ENCODE measurements at regions not wholly inside any gene's neighbourhood (a gene's known extent, or its start where the extent isn't known, plus 50 kb on each side); places are given as distances from the start of the nearest gene placed in this dataset.

DNA sequence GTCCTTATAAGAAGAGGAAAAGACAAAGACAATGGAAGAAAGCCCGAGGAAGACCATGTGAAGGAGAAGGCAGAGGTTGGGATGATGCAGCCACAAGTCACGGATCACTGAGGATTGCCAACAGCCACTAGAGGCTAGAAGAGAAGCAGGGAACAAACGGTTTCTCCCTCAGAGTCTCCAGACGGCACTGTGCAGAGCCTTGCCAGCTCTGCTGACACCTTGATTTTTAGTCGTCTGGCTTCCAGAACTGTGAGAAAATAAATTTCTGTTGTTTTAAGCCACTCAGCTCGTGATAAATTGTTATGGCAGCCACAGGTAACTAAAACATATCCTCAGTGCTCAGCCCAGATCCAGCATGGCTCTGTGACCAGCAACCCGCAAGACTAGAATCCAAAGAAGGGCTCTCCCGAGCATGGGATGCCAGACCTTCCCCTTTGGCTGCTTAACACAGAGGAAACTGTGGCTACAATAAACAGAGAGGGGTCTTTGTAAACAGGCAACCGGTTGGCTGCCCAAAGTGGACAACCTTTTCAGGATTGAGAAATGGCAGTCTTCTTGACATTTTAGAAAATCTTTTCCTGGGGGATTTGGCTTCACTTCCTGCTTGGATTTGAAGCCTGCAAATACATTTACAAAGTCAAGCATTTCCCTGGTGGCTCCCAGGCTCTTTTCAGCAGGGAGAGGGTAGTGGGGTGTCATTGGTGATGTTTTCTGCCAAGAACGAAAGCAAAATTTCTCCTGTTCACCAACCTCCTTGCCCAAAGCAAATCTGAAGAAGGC lies 88.7 kb upstream of the ADPGK start:
- no peak overlapping the region for H2BK5ac ChIP-seq (ENCODE audit: low read length)
- H3K4me3 ChIP-seq (ENCODE audit: low read length in 2 of 2) = no peak overlapping the region
- no peak overlapping the region for H4K91ac ChIP-seq (ENCODE audit: low read depth, low read length, poor library complexity)
- WGBS, 2 donors (ENCODE audit: extremely low coverage in 2 of 2, insufficient read length in 2 of 2, insufficient replicate concordance in 1 of 2) = no CpG with 5 or more reads among the region's 10 CpGs
- no peak overlapping the region for H3K27ac ChIP-seq (replicated peaks; ENCODE audit: low read length)
- no peak overlapping the region for H3K4ac ChIP-seq (ENCODE audit: low read length)
- H3K9ac ChIP-seq (ENCODE audit: low read depth, low read length, poor library complexity) = no peak overlapping the region
- H4K8ac ChIP-seq (ENCODE audit: low read depth, low read length) = no peak overlapping the region
- H2AFZ ChIP-seq (ENCODE audit: low read length) = no peak overlapping the region
- no peak for DNase-seq (ENCODE audit: low spot score)
- H3K4me2 ChIP-seq (ENCODE audit: insufficient read depth, low read length, poor library complexity, severe bottlenecking) = no peak overlapping the region
- H3K23ac ChIP-seq (ENCODE audit: low read depth, low read length, poor library complexity) = no peak overlapping the region
- no peak overlapping the region for H2BK15ac ChIP-seq (ENCODE audit: low read length)
- H2BK120ac ChIP-seq (ENCODE audit: low read depth, low read length) = no peak overlapping the region
- no peak overlapping the region for H2AK5ac ChIP-seq (ENCODE audit: low read depth, low read length)
- H3K27me3 ChIP-seq (ENCODE audit: control insufficient read depth in 3 of 3, insufficient read depth in 3 of 3, low read depth in 1 of 3, low read length in 3 of 3) = peaks cover 0 to 10% (median 0%) of the 10 kb centered on the region in 3 experiments
- no peak overlapping the region for H3K18ac ChIP-seq (ENCODE audit: low read length)
- no peaks in the 10 kb centered on the region for H3K36me3 ChIP-seq (replicated peaks in 1 of 2; ENCODE audit: control insufficient read depth in 2 of 2, insufficient read depth in 2 of 2, low read length in 2 of 2)
- no peaks in the 10 kb centered on the region for H3K79me1 ChIP-seq (ENCODE audit: low read depth, low read length)
- H3K14ac ChIP-seq (ENCODE audit: low read length) = no peak overlapping the region
- H2BK12ac ChIP-seq (ENCODE audit: low read length) = no peak overlapping the region
- H3K9me3 ChIP-seq (replicated peaks in 1 of 2; ENCODE audit: control insufficient read depth in 2 of 2, insufficient read depth in 1 of 2, low read depth in 1 of 2, low read length in 2 of 2) = no peaks in the 10 kb centered on the region
- H3K4me1 ChIP-seq (ENCODE audit: control insufficient read depth in 2 of 2, insufficient read depth in 1 of 2, low read depth in 1 of 2, low read length in 2 of 2) = peaks cover 0 to 5% of the 10 kb centered on the region in 2 donors

DNA sequence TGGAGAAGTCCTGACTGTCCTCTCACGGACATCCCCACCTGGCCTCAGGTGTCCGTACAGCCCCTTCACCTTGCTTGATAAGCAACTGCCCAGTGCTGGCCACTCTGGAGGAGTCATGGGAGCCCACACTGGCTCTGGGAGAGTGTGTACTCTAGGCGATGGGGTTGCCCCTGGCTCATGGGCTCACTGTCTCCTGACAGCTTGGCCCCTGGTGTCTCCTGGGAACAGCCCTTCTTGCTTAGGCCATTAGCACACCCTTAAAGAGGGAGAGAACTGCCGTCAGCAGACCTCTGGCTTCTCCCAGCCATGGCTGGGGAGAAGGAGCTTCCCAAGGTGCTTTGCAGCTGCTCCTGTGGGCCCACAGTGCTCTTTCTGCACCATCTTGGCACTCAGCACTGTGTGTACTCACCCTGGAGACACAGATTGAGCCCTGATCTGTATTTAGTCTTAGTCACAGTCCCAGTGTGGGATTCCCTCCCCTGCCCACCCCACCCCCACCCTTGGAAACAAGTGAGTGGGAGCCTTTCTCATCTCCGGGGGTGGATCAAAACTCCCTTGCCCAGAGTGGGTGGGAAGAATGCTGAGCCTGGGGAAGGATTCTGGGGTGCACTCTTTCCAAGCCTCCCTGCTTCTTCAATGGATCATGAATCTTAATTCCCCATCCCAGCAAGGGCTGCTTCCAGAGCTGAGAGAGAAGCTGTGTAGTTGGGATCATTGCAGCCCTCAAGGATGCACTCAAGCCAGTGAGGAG lies 83.5 kb upstream of the ADPGK start:
- H2AFZ ChIP-seq (ENCODE audit: low read length) = no peak overlapping the region
- no peak overlapping the region for H2BK12ac ChIP-seq (ENCODE audit: low read length)
- H3K4me1 ChIP-seq (ENCODE audit: control insufficient read depth in 2 of 2, insufficient read depth in 1 of 2, low read depth in 1 of 2, low read length in 2 of 2) = no peaks in the 10 kb centered on the region
- no peak overlapping the region for H4K91ac ChIP-seq (ENCODE audit: low read depth, low read length, poor library complexity)
- no peaks in the 10 kb centered on the region for H3K36me3 ChIP-seq (replicated peaks in 1 of 2; ENCODE audit: control insufficient read depth in 2 of 2, insufficient read depth in 2 of 2, low read length in 2 of 2)
- H3K9me3 ChIP-seq (replicated peaks in 1 of 2; ENCODE audit: control insufficient read depth in 2 of 2, insufficient read depth in 1 of 2, low read depth in 1 of 2, low read length in 2 of 2) = no peaks in the 10 kb centered on the region
- peaks cover 0 to 13% (median 0%) of the 10 kb centered on the region in 3 experiments for H3K27me3 ChIP-seq (ENCODE audit: control insufficient read depth in 3 of 3, insufficient read depth in 3 of 3, low read depth in 1 of 3, low read length in 3 of 3)
- no peak overlapping the region for H3K4me2 ChIP-seq (ENCODE audit: insufficient read depth, low read length, poor library complexity, severe bottlenecking)
- H4K8ac ChIP-seq (ENCODE audit: low read depth, low read length) = no peak overlapping the region
- no CpG with 5 or more reads among the region's 5 CpGs for WGBS, 2 donors (ENCODE audit: extremely low coverage in 2 of 2, insufficient read length in 2 of 2, insufficient replicate concordance in 1 of 2)
- no peak overlapping the region for H3K4me3 ChIP-seq (ENCODE audit: low read length in 2 of 2)
- peak overlapping the region; percentile 25 for H3K18ac ChIP-seq (ENCODE audit: low read length)
- H3K9ac ChIP-seq (ENCODE audit: low read depth, low read length, poor library complexity) = no peak overlapping the region
- H3K79me1 ChIP-seq (ENCODE audit: low read depth, low read length) = no peaks in the 10 kb centered on the region
- no peak overlapping the region for H3K4ac ChIP-seq (ENCODE audit: low read length)
- no peak overlapping the region for H2BK15ac ChIP-seq (ENCODE audit: low read length)
- no peak overlapping the region for H2AK5ac ChIP-seq (ENCODE audit: low read depth, low read length)
- H3K23ac ChIP-seq (ENCODE audit: low read depth, low read length, poor library complexity) = no peak overlapping the region
- no peak overlapping the region for H2BK120ac ChIP-seq (ENCODE audit: low read depth, low read length)
- H2BK5ac ChIP-seq (ENCODE audit: low read length) = no peak overlapping the region
- DNase-seq (ENCODE audit: low spot score) = no peak
- H3K14ac ChIP-seq (ENCODE audit: low read length) = no peak overlapping the region
- H3K27ac ChIP-seq (replicated peaks; ENCODE audit: low read length) = no peak overlapping the region

DNA sequence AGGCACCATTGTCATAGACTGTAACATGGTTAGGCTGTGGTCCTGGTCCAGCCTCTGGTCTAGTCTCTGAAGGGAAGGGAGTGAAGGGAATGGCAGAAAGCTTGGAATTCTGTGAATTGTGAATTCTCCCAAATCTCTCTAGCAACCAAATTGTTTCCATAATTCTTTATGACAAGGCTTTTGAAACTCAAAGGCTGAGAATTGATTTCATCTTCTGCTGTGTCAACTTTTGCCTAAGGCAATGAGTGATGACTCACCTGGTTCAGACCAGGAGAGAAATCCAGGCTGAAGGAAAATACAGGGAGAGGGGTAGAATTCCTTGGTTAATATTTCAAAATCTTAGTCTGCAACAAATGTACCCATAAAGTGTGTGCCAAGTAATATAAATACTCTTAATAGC lies 82.6 kb upstream of the ADPGK start:
- DNase-seq (ENCODE audit: low spot score) = no peak
- Histone ChIP-seq H3K4me2 (ENCODE audit: insufficient read depth, low read length, poor library complexity, severe bottlenecking) (no peak overlapping the region), H3K18ac (ENCODE audit: low read length) (no peak overlapping the region), H2BK15ac (ENCODE audit: low read length) (no peak overlapping the region), H3K9me3 (replicated peaks in 1 of 2; ENCODE audit: control insufficient read depth in 2 of 2, insufficient read depth in 1 of 2, low read depth in 1 of 2, low read length in 2 of 2) (no peaks in the 10 kb centered on the region), H3K79me1 (ENCODE audit: low read depth, low read length) (no peaks in the 10 kb centered on the region), H3K36me3 (replicated peaks in 1 of 2; ENCODE audit: control insufficient read depth in 2 of 2, insufficient read depth in 2 of 2, low read length in 2 of 2) (no peaks in the 10 kb centered on the region), H4K8ac (ENCODE audit: low read depth, low read length) (no peak overlapping the region), H3K27me3 (ENCODE audit: control insufficient read depth in 3 of 3, insufficient read depth in 3 of 3, low read depth in 1 of 3, low read length in 3 of 3) (peaks cover 0 to 15% (median 0%) of the 10 kb centered on the region in 3 experiments), H3K4me3 (ENCODE audit: low read length in 2 of 2) (no peak overlapping the region), H2AFZ (ENCODE audit: low read length) (no peak overlapping the region), H2BK120ac (ENCODE audit: low read depth, low read length) (no peak overlapping the region), H3K9ac (ENCODE audit: low read depth, low read length, poor library complexity) (no peak overlapping the region), H2AK5ac (ENCODE audit: low read depth, low read length) (no peak overlapping the region), H3K27ac (replicated peaks; ENCODE audit: low read length) (no peak overlapping the region), H3K23ac (ENCODE audit: low read depth, low read length, poor library complexity) (no peak overlapping the region), H4K91ac (ENCODE audit: low read depth, low read length, poor library complexity) (no peak overlapping the region), H2BK12ac (ENCODE audit: low read length) (no peak overlapping the region), H3K4me1 (ENCODE audit: control insufficient read depth in 2 of 2, insufficient read depth in 1 of 2, low read depth in 1 of 2, low read length in 2 of 2) (no peaks in the 10 kb centered on the region), H2BK5ac (ENCODE audit: low read length) (no peak overlapping the region), H3K4ac (ENCODE audit: low read length) (no peak overlapping the region), H3K14ac (ENCODE audit: low read length) (no peak overlapping the region)

DNA sequence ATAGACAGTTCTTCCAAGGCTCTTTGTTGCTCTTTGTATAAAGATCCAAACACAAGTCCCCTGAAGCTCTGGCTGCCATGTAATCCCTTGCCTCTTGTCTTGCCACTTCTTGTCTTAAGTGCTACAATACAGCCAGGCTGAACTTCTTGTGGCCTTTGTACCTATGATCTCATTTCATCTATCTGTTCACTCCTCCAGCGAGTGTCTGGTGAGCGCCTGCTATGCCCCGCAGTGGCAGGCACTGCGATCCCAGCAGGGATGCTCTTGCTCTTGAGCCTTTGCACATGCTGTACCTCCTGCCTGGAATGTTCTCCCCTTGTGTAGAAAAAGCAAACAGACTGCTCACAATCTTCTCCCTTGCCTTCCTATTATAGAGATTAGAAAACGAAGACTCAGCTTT lies 81.9 kb upstream of the ADPGK start:
- Histone ChIP-seq H3K4ac (ENCODE audit: low read length) (no peak overlapping the region), H3K9ac (ENCODE audit: low read depth, low read length, poor library complexity) (no peak overlapping the region), H2BK5ac (ENCODE audit: low read length) (no peak overlapping the region), H3K79me1 (ENCODE audit: low read depth, low read length) (no peaks in the 10 kb centered on the region), H3K27me3 (ENCODE audit: control insufficient read depth in 3 of 3, insufficient read depth in 3 of 3, low read depth in 1 of 3, low read length in 3 of 3) (peaks cover 0 to 15% (median 0%) of the 10 kb centered on the region in 3 experiments), H2AFZ (ENCODE audit: low read length) (no peak overlapping the region), H3K4me2 (ENCODE audit: insufficient read depth, low read length, poor library complexity, severe bottlenecking) (no peak overlapping the region), H2BK15ac (ENCODE audit: low read length) (no peak overlapping the region), H3K23ac (ENCODE audit: low read depth, low read length, poor library complexity) (no peak overlapping the region), H3K18ac (ENCODE audit: low read length) (no peak overlapping the region), H3K27ac (replicated peaks; ENCODE audit: low read length) (no peak overlapping the region), H2BK12ac (ENCODE audit: low read length) (no peak overlapping the region), H4K8ac (ENCODE audit: low read depth, low read length) (no peak overlapping the region), H3K4me1 (ENCODE audit: control insufficient read depth in 2 of 2, insufficient read depth in 1 of 2, low read depth in 1 of 2, low read length in 2 of 2) (no peaks in the 10 kb centered on the region), H4K91ac (ENCODE audit: low read depth, low read length, poor library complexity) (no peak overlapping the region), H3K14ac (ENCODE audit: low read length) (no peak overlapping the region), H3K9me3 (replicated peaks in 1 of 2; ENCODE audit: control insufficient read depth in 2 of 2, insufficient read depth in 1 of 2, low read depth in 1 of 2, low read length in 2 of 2) (no peaks in the 10 kb centered on the region), H2AK5ac (ENCODE audit: low read depth, low read length) (no peak overlapping the region), H3K36me3 (replicated peaks in 1 of 2; ENCODE audit: control insufficient read depth in 2 of 2, insufficient read depth in 2 of 2, low read length in 2 of 2) (no peaks in the 10 kb centered on the region), H3K4me3 (ENCODE audit: low read length in 2 of 2) (no peak overlapping the region), H2BK120ac (ENCODE audit: low read depth, low read length) (no peak overlapping the region)
- no peak for DNase-seq (ENCODE audit: low spot score)
- WGBS, 2 donors (ENCODE audit: extremely low coverage in 2 of 2, insufficient read length in 2 of 2, insufficient replicate concordance in 1 of 2) = no CpG with 5 or more reads among the region's 5 CpGs

All from neuronal stem cell (in vitro differentiated cells).